ENCODE measurements at regions not wholly inside any gene's neighbourhood (a gene's known extent, or its start where the extent isn't known, plus 50 kb on each side); places are given as distances from the start of the nearest gene placed in this dataset.

- no peak overlapping the region for H3K18ac ChIP-seq (ENCODE audit: extremely low read depth, low read length)
- no peak overlapping the region for H2BK15ac ChIP-seq (ENCODE audit: low read length)
- H3K9me3 ChIP-seq (ENCODE audit: insufficient read depth in 2 of 2, low read depth in 1 of 2, low read length in 1 of 2): peaks cover 0 to 2% of the 10 kb centered on the region in 2 experiments; a peak in 1 of 4 replicates
- H3K23ac ChIP-seq (ENCODE audit: insufficient read length): no peak overlapping the region
- ChIA-PET POLR2A (ENCODE audit: partially characterized antibody) (no interaction called here), CTCF (ENCODE audit: partially characterized antibody) (interaction anchor here (1.0 to 1.9 kb wide), 5 partner anchors 11 to 360 kb away, joined by 3 to 6 read pairs (median 3); no protein-coding TSS in a partner anchor)
- no peak overlapping the region for H4K8ac ChIP-seq (ENCODE audit: extremely low read depth, insufficient read depth, low read length)
- H3K79me2 ChIP-seq (ENCODE audit: control insufficient read depth in 1 of 2, insufficient read depth in 2 of 2, low read length in 2 of 2): no peaks in the 10 kb centered on the region
- no peak overlapping the region for H4K91ac ChIP-seq (replicated peaks; ENCODE audit: insufficient read length, low read length)
- no peaks in the 10 kb centered on the region for H3K27me3 ChIP-seq (replicated peaks in 1 of 4; ENCODE audit: control insufficient read depth in 3 of 4, extremely low read depth in 1 of 4, insufficient read depth in 3 of 4, low read length in 3 of 4)
- no peak for TF ChIP-seq KDM1A (IDR thresholded peaks at IDR 0.05; ENCODE audit: borderline replicate concordance, low read length)
- TF ChIP-seq KDM5A (IDR thresholded peaks at IDR 0.05; ENCODE audit: low read length): no peak
- TF ChIP-seq KDM4A (IDR thresholded peaks at IDR 0.05; ENCODE audit: low read depth, low read length, severe bottlenecking): no peak
- TF ChIP-seq SP4 (IDR thresholded peaks at IDR 0.05; ENCODE audit: low read length): no peak
- TF ChIP-seq SIRT6 (IDR thresholded peaks at IDR 0.05; ENCODE audit: low read length): no peak
- no peak for TF ChIP-seq CBX5 (IDR thresholded peaks at IDR 0.05; ENCODE audit: low read depth, low read length)
- no peak for TF ChIP-seq CTBP2 (IDR thresholded peaks at IDR 0.05; ENCODE audit: borderline replicate concordance, insufficient read depth, insufficient read length, low read length)
- no peak for TF ChIP-seq JUN (IDR thresholded peaks at IDR 0.05; ENCODE audit: low read depth, low read length)
- no peak for TF ChIP-seq EGR1 (IDR thresholded peaks at IDR 0.05; ENCODE audit: borderline replicate concordance, low read depth, low read length)
- no peak for TF ChIP-seq BCL11A (IDR thresholded peaks at IDR 0.05; ENCODE audit: low read depth in 2 of 2, low read length in 2 of 2)
- no peak for TF ChIP-seq TBP (IDR thresholded peaks at IDR 0.05; ENCODE audit: low read depth, low read length)
- no peak for TF ChIP-seq JUND (IDR thresholded peaks at IDR 0.05; ENCODE audit: low read length)
- no peak overlapping the region for H2BK20ac ChIP-seq (ENCODE audit: low read length)
- DNase-seq (ENCODE audit: low read depth in 1 of 2, low spot score in 2 of 2) (no peak), FAIRE-seq (no peak)
- no peak overlapping the region for H2AK5ac ChIP-seq (ENCODE audit: low read depth, low read length)
- H3K14ac ChIP-seq (ENCODE audit: insufficient read length): no peak overlapping the region
- no peak overlapping the region for H2BK5ac ChIP-seq (ENCODE audit: low read depth, low read length)
- H2BK12ac ChIP-seq (ENCODE audit: low read depth, low read length): no peak overlapping the region
- H4K5ac ChIP-seq (ENCODE audit: insufficient read length, low read depth, low read length): no peak overlapping the region
- 91% methylated on average over 11 of the region's 11 CpGs; no CpG with 5 or more reads in 1 of the 2 experiments for WGBS, 2 experiments (ENCODE audit: extremely low coverage in 1 of 2, insufficient coverage in 1 of 2, insufficient read length in 1 of 2, insufficient replicate concordance in 2 of 2, low coverage in 1 of 2, low lambda C conversion rate in 2 of 2, missing lambda C conversion rate in 1 of 2)
- no peaks in the 10 kb centered on the region for H3K36me3 ChIP-seq (ENCODE audit: control insufficient read depth in 2 of 4, insufficient read depth in 4 of 4, low read length in 3 of 4)
- H2AFZ ChIP-seq (ENCODE audit: low read length): no peak overlapping the region
- H3K9ac ChIP-seq (replicated peaks in 1 of 4; ENCODE audit: extremely low read depth in 1 of 4, low read depth in 3 of 4, low read length in 3 of 4): no peak overlapping the region
- no peak overlapping the region for H3K4me3 ChIP-seq (ENCODE audit: extremely low read depth in 1 of 4, insufficient read depth in 2 of 4, low read depth in 3 of 4, low read length in 4 of 4)
- no peaks in the 10 kb centered on the region for H3K4me1 ChIP-seq (replicated peaks in 1 of 4; ENCODE audit: control insufficient read depth in 3 of 4, insufficient read depth in 4 of 4, low read length in 3 of 4)
- no peak overlapping the region for H3K4me2 ChIP-seq (ENCODE audit: insufficient read depth in 1 of 2, low read depth in 2 of 2, low read length in 2 of 2)
- no peaks in the 10 kb centered on the region for H3K23me2 ChIP-seq (ENCODE audit: low read depth, low read length)
- H3K56ac ChIP-seq (replicated peaks; ENCODE audit: insufficient read length, low read depth, low read length): no peak overlapping the region
- no peak overlapping the region for H3K27ac ChIP-seq (ENCODE audit: low read depth, low read length)
- H2BK120ac ChIP-seq (replicated peaks; ENCODE audit: low read depth, low read length): no peak overlapping the region
- H3K4ac ChIP-seq (replicated peaks; ENCODE audit: insufficient read length, low read depth, low read length): no peak overlapping the region
- H3K79me1 ChIP-seq (ENCODE audit: low read depth, low read length): no peaks in the 10 kb centered on the region
- H4K20me1 ChIP-seq (replicated peaks in 1 of 2; ENCODE audit: control insufficient read depth in 1 of 2, insufficient read depth in 2 of 2, low read length in 2 of 2): no peaks in the 10 kb centered on the region
These were observed 353.3 kb downstream of the GADD45G start for GRCh38 chr9:89958086-89958485.

Data from H1 (cell line).